Neutrophil (primary cell): ENCODE measurements at regions not wholly inside any gene's neighbourhood (a gene's known extent, or its start where the extent isn't known, plus 50 kb on each side); places are given as distances from the start of the nearest gene placed in this dataset.

Experiments
- H3K27ac ChIP-seq: fragments of 200-600 bp; sonication (generic); 2 replicates; pipeline ENCODE4 v1.5.1; 2016; ENCODE audit warnings: mild to moderate bottlenecking, moderate library complexity
- H3K27me3 ChIP-seq: fragments of 200-600 bp; sonication (generic); 2 replicates; pipeline ENCODE4 v1.6.0; 2016; ENCODE audit warnings: mild to moderate bottlenecking
- H3K36me3 ChIP-seq: fragments of 200-600 bp; sonication (generic); 2 replicates; pipeline ENCODE4 v1.5.1; 2017
- H3K4me1 ChIP-seq, 2 experiments: fragments of 200-600 bp in 1 of 2; sonication (generic) in 1 of 2; 1 replicate in 1 of 2; 2 replicates in 1 of 2; pipeline versions ENCODE4 v1.5.1 to v1.6.1; 2013 to 2016; ENCODE audit warnings: low read depth in 1 of 2, low read length in 1 of 2, mild to moderate bottlenecking in 1 of 2, moderate library complexity in 1 of 2; ENCODE audit not compliant: control insufficient read depth in 1 of 2, insufficient read depth in 1 of 2
- H3K4me3 ChIP-seq, 2 experiments: fragments of 200-600 bp in 1 of 2; sonication (generic) in 1 of 2; 1 replicate in 1 of 2; 2 replicates in 1 of 2; pipeline ENCODE4 v1.5.1; 2013 to 2016; ENCODE audit warnings: low read depth in 1 of 2, low read length in 1 of 2, mild to moderate bottlenecking in 1 of 2, moderate library complexity in 1 of 2
- H3K9me3 ChIP-seq: fragments of 200-600 bp; sonication (generic); 2 replicates; pipeline ENCODE4 v1.5.1; 2016
- CTCF ChIP-seq: fragments of 200-600 bp; sonication (generic); IDR thresholded peaks from 2 replicates; pipeline ENCODE4 v1.5.1; 2016; ENCODE audit warnings: antibody characterized with exemption

- H3K4me3 ChIP-seq = no peak overlapping the region
- no peak for TF ChIP-seq CTCF
- H3K36me3 ChIP-seq = no peaks in the 10 kb centered on the region
- H3K27me3 ChIP-seq = no peaks in the 10 kb centered on the region
- H3K9me3 ChIP-seq = no peaks in the 10 kb centered on the region
- H3K27ac ChIP-seq = no peak overlapping the region
- H3K4me1 ChIP-seq = no peaks in the 10 kb centered on the region
Observed at GRCh38 chr4:111698361-111698760, 446.9 kb upstream of the FAM241A start.

DNA sequence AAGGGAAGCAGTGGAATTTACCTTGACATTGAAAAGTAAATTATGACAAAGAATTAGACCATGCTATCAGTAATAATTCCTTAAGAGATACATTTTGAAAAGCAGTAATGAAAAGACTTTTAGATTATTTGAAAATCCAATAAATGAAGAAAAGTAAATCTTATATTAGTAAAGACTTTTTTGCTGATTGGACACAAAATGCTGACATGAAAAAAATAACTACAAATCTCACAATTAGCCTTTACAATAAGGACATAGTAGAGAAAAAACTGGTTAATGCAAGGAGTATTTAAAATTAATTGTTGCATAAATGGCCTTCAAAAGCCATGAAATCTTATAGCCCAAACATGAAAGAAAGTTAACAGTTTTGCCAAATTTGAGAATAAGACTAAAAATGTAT, 446.1 kb upstream of the FAM241A start:
- Histone ChIP-seq H3K36me3 (no peaks in the 10 kb centered on the region), H3K4me3 (no peak overlapping the region), H3K4me1 (no peaks in the 10 kb centered on the region), H3K9me3 (no peaks in the 10 kb centered on the region), H3K27me3 (no peaks in the 10 kb centered on the region), H3K27ac (no peak overlapping the region)
- no peak for TF ChIP-seq CTCF

DNA sequence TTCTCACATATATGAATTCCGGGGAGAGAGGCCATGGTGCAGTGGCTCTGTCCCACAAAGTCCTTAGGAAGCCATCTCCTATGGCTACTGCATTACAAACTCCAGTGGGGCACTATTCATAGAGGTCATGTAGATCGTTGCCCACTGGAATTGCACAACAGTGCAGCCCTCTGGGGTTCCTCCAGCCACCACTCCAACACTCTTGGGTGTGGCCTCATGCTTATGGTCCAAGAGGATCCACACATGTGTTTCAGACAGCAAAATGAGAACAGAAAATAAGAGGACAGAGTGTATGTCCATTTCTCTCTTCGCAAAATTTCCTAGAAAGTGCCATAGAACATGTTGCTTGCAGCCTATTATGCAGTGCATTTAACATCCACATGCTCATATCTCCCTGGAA, 444.2 kb upstream of the FAM241A start:
- TF ChIP-seq CTCF = no peak
- Histone ChIP-seq H3K4me3 (no peak overlapping the region), H3K27me3 (no peaks in the 10 kb centered on the region), H3K36me3 (no peaks in the 10 kb centered on the region), H3K27ac (no peak overlapping the region), H3K4me1 (no peaks in the 10 kb centered on the region), H3K9me3 (no peaks in the 10 kb centered on the region)

DNA sequence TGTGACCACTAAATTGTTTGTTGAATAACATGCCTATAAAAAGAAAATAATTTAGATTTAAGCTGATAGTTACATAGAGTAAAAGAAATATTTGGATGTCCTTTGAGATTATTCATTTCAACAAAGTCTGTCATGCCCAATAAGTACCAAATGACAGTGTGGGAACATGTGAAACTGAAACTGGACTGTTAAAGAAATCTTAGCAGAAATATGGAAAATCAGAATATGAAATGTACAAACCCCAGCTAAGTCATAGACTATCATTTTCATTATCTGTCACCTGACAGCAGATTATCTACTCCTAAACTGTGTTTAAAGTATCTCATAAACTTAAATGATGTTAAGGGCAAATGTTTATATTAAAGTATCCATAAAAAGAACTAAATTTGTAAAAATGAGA, 437.8 kb upstream of the FAM241A start:
- Histone ChIP-seq H3K9me3 (no peaks in the 10 kb centered on the region), H3K36me3 (no peaks in the 10 kb centered on the region), H3K27me3 (no peaks in the 10 kb centered on the region), H3K27ac (no peak overlapping the region), H3K4me1 (no peaks in the 10 kb centered on the region), H3K4me3 (no peak overlapping the region)
- TF ChIP-seq CTCF = no peak

GRCh38 chr4:111712093-111712677, 433.1 kb upstream of the FAM241A start:
- no peak overlapping the region for H3K4me3 ChIP-seq
- H3K9me3 ChIP-seq = no peaks in the 10 kb centered on the region
- no peaks in the 10 kb centered on the region for H3K27me3 ChIP-seq
- H3K4me1 ChIP-seq = no peaks in the 10 kb centered on the region
- no peak for TF ChIP-seq CTCF
- no peaks in the 10 kb centered on the region for H3K36me3 ChIP-seq
- no peak overlapping the region for H3K27ac ChIP-seq

DNA sequence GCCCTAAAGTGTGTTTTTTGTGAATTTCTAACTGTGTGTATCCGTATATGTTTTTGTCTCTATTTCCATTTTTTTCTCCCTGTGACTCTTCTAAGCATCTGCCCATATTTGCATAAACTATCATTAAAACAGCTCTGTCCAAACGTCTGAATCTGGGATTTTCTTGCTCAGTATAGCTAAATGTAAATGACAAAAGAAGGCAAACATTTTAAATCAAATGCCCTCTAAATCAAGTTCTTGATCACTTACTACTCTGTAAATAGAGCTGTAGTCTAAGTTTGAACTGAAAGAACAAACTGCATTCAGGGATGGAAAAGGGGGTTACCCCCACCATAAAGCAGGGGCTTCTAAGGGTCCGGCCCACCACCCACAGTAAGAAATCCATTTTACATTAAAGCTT, 432.0 kb upstream of the FAM241A start:
- Histone ChIP-seq H3K4me3 (no peak overlapping the region), H3K27me3 (no peaks in the 10 kb centered on the region), H3K36me3 (no peaks in the 10 kb centered on the region), H3K9me3 (no peaks in the 10 kb centered on the region), H3K4me1 (no peaks in the 10 kb centered on the region), H3K27ac (no peak overlapping the region)
- TF ChIP-seq CTCF = no peak
